ENCODE measurements at regions not wholly inside any gene's neighbourhood (a gene's known extent, or its start where the extent isn't known, plus 50 kb on each side); places are given as distances from the start of the nearest gene placed in this dataset.
A peak's percentile ranks its signal among the peaks of the same experiment; 100 is the strongest.

GRCh38 chrX:39322496-39322895 is 521.2 kb downstream of the MID1IP1 start:
- H3K4me3 ChIP-seq (ENCODE audit: low read length in 2 of 2) = no peak overlapping the region
- H3K4me1 ChIP-seq (ENCODE audit: control insufficient read depth, insufficient read depth, low read length) = peaks cover 4% of the 10 kb centered on the region
- H3K36me3 ChIP-seq (ENCODE audit: control insufficient read depth in 2 of 2, insufficient read depth in 2 of 2, low read length in 2 of 2) = no peaks in the 10 kb centered on the region
- H3K9ac ChIP-seq (ENCODE audit: low read length in 2 of 2) = no peak overlapping the region
- H3K27me3 ChIP-seq (ENCODE audit: control insufficient read depth in 1 of 2, insufficient read depth in 2 of 2, low read length in 2 of 2) = peaks cover 0 to 11% of the 10 kb centered on the region in 2 donors
- H3K27ac ChIP-seq (ENCODE audit: low read length) = no peak overlapping the region
- H3K9me3 ChIP-seq (ENCODE audit: control insufficient read depth in 2 of 2, low read length in 2 of 2) = peaks cover 0 to 3% of the 10 kb centered on the region in 2 donors

GRCh38 chrX:39324233-39324930 is 523.1 kb downstream of the MID1IP1 start:
- Histone ChIP-seq H3K4me3 (ENCODE audit: low read length in 2 of 2) (no peak overlapping the region), H3K9ac (ENCODE audit: low read length in 2 of 2) (no peak overlapping the region), H3K9me3 (ENCODE audit: control insufficient read depth in 2 of 2, low read length in 2 of 2) (peaks cover 0 to 3% of the 10 kb centered on the region in 2 donors), H3K27ac (ENCODE audit: low read length) (no peak overlapping the region), H3K36me3 (ENCODE audit: control insufficient read depth in 2 of 2, insufficient read depth in 2 of 2, low read length in 2 of 2) (no peaks in the 10 kb centered on the region), H3K4me1 (ENCODE audit: control insufficient read depth, insufficient read depth, low read length) (no peaks in the 10 kb centered on the region), H3K27me3 (ENCODE audit: control insufficient read depth in 1 of 2, insufficient read depth in 2 of 2, low read length in 2 of 2) (peaks cover 0 to 10% of the 10 kb centered on the region in 2 donors)

- H3K27me3 ChIP-seq (ENCODE audit: control insufficient read depth in 1 of 2, insufficient read depth in 2 of 2, low read length in 2 of 2) = peaks cover 0 to 10% of the 10 kb centered on the region in 2 donors
- H3K36me3 ChIP-seq (ENCODE audit: control insufficient read depth in 2 of 2, insufficient read depth in 2 of 2, low read length in 2 of 2) = no peaks in the 10 kb centered on the region
- H3K4me3 ChIP-seq (ENCODE audit: low read length in 2 of 2) = no peak overlapping the region
- H3K9me3 ChIP-seq (ENCODE audit: control insufficient read depth in 2 of 2, low read length in 2 of 2) = peaks cover 0 to 1% of the 10 kb centered on the region in 2 donors
- no peak overlapping the region for H3K27ac ChIP-seq (ENCODE audit: low read length)
- H3K4me1 ChIP-seq (ENCODE audit: control insufficient read depth, insufficient read depth, low read length) = no peaks in the 10 kb centered on the region
- no peak overlapping the region for H3K9ac ChIP-seq (ENCODE audit: low read length in 2 of 2)
Measured at GRCh38 chrX:39327255-39327654, 526.0 kb downstream of the MID1IP1 start.

GRCh38 chrX:39327705-39328104 is 526.4 kb downstream of the MID1IP1 start:
- Histone ChIP-seq H3K4me3 (ENCODE audit: low read length in 2 of 2) (no peak overlapping the region), H3K4me1 (ENCODE audit: control insufficient read depth, insufficient read depth, low read length) (no peaks in the 10 kb centered on the region), H3K27ac (ENCODE audit: low read length) (no peak overlapping the region)

GRCh38 chrX:39328661-39329060 is 527.4 kb downstream of the MID1IP1 start:
- Histone ChIP-seq H3K4me1 (ENCODE audit: control insufficient read depth, insufficient read depth, low read length) (no peaks in the 10 kb centered on the region), H3K27ac (ENCODE audit: low read length) (no peak overlapping the region), H3K9me3 (ENCODE audit: control insufficient read depth in 2 of 2, low read length in 2 of 2) (no peaks in the 10 kb centered on the region), H3K9ac (ENCODE audit: low read length in 2 of 2) (no peak overlapping the region), H3K4me3 (ENCODE audit: low read length in 2 of 2) (no peak overlapping the region), H3K27me3 (ENCODE audit: control insufficient read depth in 1 of 2, insufficient read depth in 2 of 2, low read length in 2 of 2) (peaks cover 0 to 10% of the 10 kb centered on the region in 2 donors), H3K36me3 (ENCODE audit: control insufficient read depth in 2 of 2, insufficient read depth in 2 of 2, low read length in 2 of 2) (no peaks in the 10 kb centered on the region)

More at GRCh38 chrX:39327705-39328104, 526.4 kb downstream of the MID1IP1 start:
- no peaks in the 10 kb centered on the region for H3K9me3 ChIP-seq (ENCODE audit: control insufficient read depth in 2 of 2, low read length in 2 of 2)
- H3K9ac ChIP-seq (ENCODE audit: low read length in 2 of 2) = no peak overlapping the region
- H3K27me3 ChIP-seq (ENCODE audit: control insufficient read depth in 1 of 2, insufficient read depth in 2 of 2, low read length in 2 of 2) = peaks cover 0 to 10% of the 10 kb centered on the region in 2 donors
- H3K36me3 ChIP-seq (ENCODE audit: control insufficient read depth in 2 of 2, insufficient read depth in 2 of 2, low read length in 2 of 2) = no peaks in the 10 kb centered on the region

GRCh38 chrX:39331082-39331704 is 529.9 kb downstream of the MID1IP1 start:
- Histone ChIP-seq H3K9ac (ENCODE audit: low read length in 2 of 2) (no peak overlapping the region), H3K27me3 (ENCODE audit: control insufficient read depth in 1 of 2, insufficient read depth in 2 of 2, low read length in 2 of 2) (peaks cover 0 to 10% of the 10 kb centered on the region in 2 donors), H3K9me3 (ENCODE audit: control insufficient read depth in 2 of 2, low read length in 2 of 2) (no peaks in the 10 kb centered on the region), H3K36me3 (ENCODE audit: control insufficient read depth in 2 of 2, insufficient read depth in 2 of 2, low read length in 2 of 2) (no peaks in the 10 kb centered on the region), H3K4me3 (ENCODE audit: low read length in 2 of 2) (no peak overlapping the region), H3K27ac (ENCODE audit: low read length) (no peak overlapping the region), H3K4me1 (ENCODE audit: control insufficient read depth, insufficient read depth, low read length) (peaks cover 5% of the 10 kb centered on the region)

GRCh38 chrX:39333451-39333850 is 532.2 kb downstream of the MID1IP1 start:
- Histone ChIP-seq H3K27me3 (ENCODE audit: control insufficient read depth in 1 of 2, insufficient read depth in 2 of 2, low read length in 2 of 2) (peaks cover 0 to 7% of the 10 kb centered on the region in 2 donors), H3K4me1 (ENCODE audit: control insufficient read depth, insufficient read depth, low read length) (peaks cover 18% of the 10 kb centered on the region), H3K27ac (ENCODE audit: low read length) (no peak overlapping the region), H3K4me3 (ENCODE audit: low read length in 2 of 2) (no peak overlapping the region), H3K9me3 (ENCODE audit: control insufficient read depth in 2 of 2, low read length in 2 of 2) (no peaks in the 10 kb centered on the region), H3K36me3 (ENCODE audit: control insufficient read depth in 2 of 2, insufficient read depth in 2 of 2, low read length in 2 of 2) (no peaks in the 10 kb centered on the region), H3K9ac (ENCODE audit: low read length in 2 of 2) (no peak overlapping the region)

GRCh38 chrX:39335513-39336235 is 534.4 kb downstream of the MID1IP1 start:
- Histone ChIP-seq H3K27me3 (ENCODE audit: control insufficient read depth in 1 of 2, insufficient read depth in 2 of 2, low read length in 2 of 2) (peaks cover 0 to 6% of the 10 kb centered on the region in 2 donors), H3K4me3 (ENCODE audit: low read length in 2 of 2) (no peak overlapping the region), H3K4me1 (ENCODE audit: control insufficient read depth, insufficient read depth, low read length) (peaks cover 18% of the 10 kb centered on the region), H3K27ac (ENCODE audit: low read length) (peak overlapping the region; percentile 66), H3K9ac (ENCODE audit: low read length in 2 of 2) (no peak overlapping the region), H3K9me3 (ENCODE audit: control insufficient read depth in 2 of 2, low read length in 2 of 2) (peaks cover 0 to 2% of the 10 kb centered on the region in 2 donors), H3K36me3 (ENCODE audit: control insufficient read depth in 2 of 2, insufficient read depth in 2 of 2, low read length in 2 of 2) (no peaks in the 10 kb centered on the region)

- Histone ChIP-seq H3K27me3 (ENCODE audit: control insufficient read depth in 1 of 2, insufficient read depth in 2 of 2, low read length in 2 of 2) (peaks cover 0 to 6% of the 10 kb centered on the region in 2 donors), H3K4me1 (ENCODE audit: control insufficient read depth, insufficient read depth, low read length) (peaks cover 18% of the 10 kb centered on the region), H3K27ac (ENCODE audit: low read length) (peak overlapping the region; percentile 70), H3K9me3 (ENCODE audit: control insufficient read depth in 2 of 2, low read length in 2 of 2) (peaks cover 0 to 2% of the 10 kb centered on the region in 2 donors), H3K36me3 (ENCODE audit: control insufficient read depth in 2 of 2, insufficient read depth in 2 of 2, low read length in 2 of 2) (no peaks in the 10 kb centered on the region), H3K9ac (ENCODE audit: low read length in 2 of 2) (peak overlapping the region in 1 of 2 donors; percentile 30), H3K4me3 (ENCODE audit: low read length in 2 of 2) (peak overlapping the region in 1 of 2 donors; percentile 29)
Measured at GRCh38 chrX:39336671-39337311, 535.5 kb downstream of the MID1IP1 start.

- H3K9me3 ChIP-seq (ENCODE audit: control insufficient read depth in 2 of 2, low read length in 2 of 2) = peaks cover 0 to 2% of the 10 kb centered on the region in 2 donors
- no peaks in the 10 kb centered on the region for H3K36me3 ChIP-seq (ENCODE audit: control insufficient read depth in 2 of 2, insufficient read depth in 2 of 2, low read length in 2 of 2)
- H3K27me3 ChIP-seq (ENCODE audit: control insufficient read depth in 1 of 2, insufficient read depth in 2 of 2, low read length in 2 of 2) = peaks cover 0 to 6% of the 10 kb centered on the region in 2 donors
- H3K4me1 ChIP-seq (ENCODE audit: control insufficient read depth, insufficient read depth, low read length) = peaks cover 18% of the 10 kb centered on the region
- H3K4me3 ChIP-seq (ENCODE audit: low read length in 2 of 2) = no peak overlapping the region
- peak overlapping the region; percentile 70 for H3K27ac ChIP-seq (ENCODE audit: low read length)
- H3K9ac ChIP-seq (ENCODE audit: low read length in 2 of 2) = no peak overlapping the region
Measured at GRCh38 chrX:39337451-39337850, 536.2 kb downstream of the MID1IP1 start.
